Skin epidermis (tissue), 12 donors: ENCODE measurements at regions not wholly inside any gene's neighbourhood (a gene's known extent, or its start where the extent isn't known, plus 50 kb on each side); places are given as distances from the start of the nearest gene placed in this dataset.
"Not testable (repeated sequence)": the region's sequence is repeated elsewhere in the genome, so short reads cannot be mapped to it uniquely, and the experiment has no call there.

Experiments used
- H3K27ac ChIP-seq, 21 experiments: fragments of 200-600 bp; sonication (generic) in 11 of 21; one replicate each; pipeline ENCODE4 v1.5.0; 2020; ENCODE audit warnings: mild to moderate bottlenecking in 3 of 21, inconsistent platforms in 2 of 21, moderate library complexity in 2 of 21
- H3K4me3 ChIP-seq, 7 experiments: fragments of 200-600 bp; sonication (generic) in 2 of 7; one replicate each; pipeline ENCODE4 v1.5.0; 2020; ENCODE audit warnings: inconsistent platforms in 2 of 7, mild to moderate bottlenecking in 2 of 7, moderate library complexity in 1 of 7

GRCh38 chr13:79870766-79871165 lies 389.8 kb downstream of the NDFIP2 start:
- H3K4me3 ChIP-seq = no peak overlapping the region
- H3K27ac ChIP-seq = no peak overlapping the region

GRCh38 chr13:79870123-79870522 lies 389.2 kb downstream of the NDFIP2 start:
- Histone ChIP-seq H3K27ac (no peak overlapping the region), H3K4me3 (no peak overlapping the region)

- Histone ChIP-seq H3K4me3 (no peak overlapping the region), H3K27ac (no peak overlapping the region)
Observed at GRCh38 chr13:79869326-79869725, 388.4 kb downstream of the NDFIP2 start.

DNA sequence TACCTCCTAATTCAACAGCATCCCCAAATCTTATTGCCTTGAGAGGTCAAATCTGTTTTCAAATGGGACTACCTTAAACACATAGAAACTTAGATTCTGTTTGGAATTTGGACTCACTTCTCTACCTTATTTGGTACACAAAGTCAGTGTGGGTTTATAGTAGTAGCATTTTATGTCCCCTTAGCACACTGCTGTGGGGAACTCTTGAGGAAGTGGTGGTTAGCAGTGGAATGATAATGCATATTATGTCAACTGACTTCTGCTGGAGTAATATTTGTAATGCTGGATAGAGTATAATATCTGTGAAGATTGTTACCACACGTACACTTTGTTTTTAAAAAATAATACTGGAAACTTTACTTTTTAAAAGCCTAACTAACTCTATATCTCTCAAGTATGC lies 386.3 kb downstream of the NDFIP2 start:
- Histone ChIP-seq H3K27ac (no peak overlapping the region), H3K4me3 (no peak overlapping the region)

DNA sequence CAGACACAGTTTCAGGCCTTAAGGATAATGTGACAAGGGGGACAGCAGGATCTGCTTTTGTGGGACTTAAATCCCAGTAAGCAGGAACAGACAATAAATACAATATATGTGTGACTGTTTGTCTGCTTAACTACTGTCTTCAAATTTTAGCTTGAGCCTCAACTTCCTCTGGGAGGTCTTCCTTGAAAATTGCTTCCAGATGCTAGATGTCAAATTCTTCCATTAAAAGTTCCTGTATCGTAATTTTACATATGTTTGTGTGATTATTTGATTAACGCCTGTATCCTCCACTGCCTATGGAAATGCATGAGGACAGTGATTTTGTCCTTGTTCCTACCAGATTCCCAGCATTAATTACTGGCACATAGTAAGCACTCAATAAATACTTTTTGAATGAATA lies 385.5 kb downstream of the NDFIP2 start:
- H3K4me3 ChIP-seq = no peak overlapping the region
- no peak overlapping the region for H3K27ac ChIP-seq

GRCh38 chr13:79862515-79862914 lies 381.6 kb downstream of the NDFIP2 start:
- H3K27ac ChIP-seq = no peak overlapping the region
- H3K4me3 ChIP-seq = no peak overlapping the region

- no peak overlapping the region for H3K4me3 ChIP-seq
- no peak overlapping the region for H3K27ac ChIP-seq
Observed at GRCh38 chr13:79861731-79862130, 380.8 kb downstream of the NDFIP2 start.

- Histone ChIP-seq H3K27ac (no peak overlapping the region), H3K4me3 (no peak overlapping the region)
Observed at GRCh38 chr13:79860791-79861190, 379.8 kb downstream of the NDFIP2 start.

DNA sequence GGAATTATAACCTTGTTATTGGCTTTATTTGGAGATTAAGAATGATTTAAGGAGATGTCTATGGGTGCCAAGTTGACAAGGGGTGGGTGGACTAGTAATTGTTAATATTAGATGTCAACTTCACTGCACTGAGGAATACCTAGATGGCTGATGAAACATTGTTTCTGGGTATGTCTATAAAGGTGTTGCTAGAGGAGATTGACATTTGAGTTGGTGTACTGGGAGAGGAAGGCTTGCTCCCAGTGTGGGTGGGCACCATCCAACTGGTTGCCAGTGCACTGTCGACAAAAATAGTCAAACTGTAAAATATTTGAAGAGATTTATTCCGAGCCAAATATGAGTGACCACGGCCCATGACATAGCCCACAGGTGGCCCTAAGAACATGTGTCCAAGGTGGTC lies 378.8 kb downstream of the NDFIP2 start:
- Histone ChIP-seq H3K4me3 (no peak overlapping the region), H3K27ac (no peak overlapping the region)

DNA sequence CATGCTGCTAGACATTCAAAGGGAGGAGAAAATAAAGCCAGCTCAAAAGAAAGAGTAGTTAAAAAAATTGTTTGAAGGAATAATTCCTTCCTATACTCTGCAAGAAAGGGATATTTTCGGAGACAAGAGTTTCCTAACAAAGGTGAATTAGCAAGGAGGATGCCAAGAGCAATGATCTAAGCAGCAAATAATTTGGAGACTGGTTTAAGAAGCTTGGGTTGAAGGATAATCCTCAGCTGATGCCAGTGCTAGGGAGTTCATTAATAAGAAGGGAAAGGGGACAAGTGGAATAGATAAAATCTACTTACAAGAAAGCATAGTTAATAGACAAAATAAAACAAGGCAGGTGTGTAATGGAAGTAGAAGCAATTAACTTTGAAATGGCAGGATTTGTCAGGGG lies 372.3 kb downstream of the NDFIP2 start:
- Histone ChIP-seq H3K27ac (no peak overlapping the region), H3K4me3 (no peak overlapping the region)

DNA sequence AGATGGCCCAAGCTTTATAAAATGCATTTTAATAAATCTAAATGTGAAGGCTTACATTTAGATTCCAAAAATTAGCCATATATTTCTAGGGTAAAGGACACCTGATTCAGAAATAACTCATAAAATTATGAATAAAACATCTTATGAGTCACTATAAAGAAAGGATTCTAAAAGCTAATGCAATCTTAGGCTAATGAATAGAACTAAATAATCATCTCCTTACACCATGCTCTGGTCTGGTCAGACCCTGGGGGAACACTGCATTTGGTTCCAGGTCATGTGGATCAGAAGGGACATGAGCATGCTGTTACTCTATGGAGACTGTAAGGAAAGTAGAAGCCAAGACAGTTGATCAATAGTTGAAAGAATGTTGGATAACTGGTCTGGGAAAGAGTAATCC lies 370.4 kb downstream of the NDFIP2 start:
- H3K4me3 ChIP-seq = no peak overlapping the region
- H3K27ac ChIP-seq = no peak overlapping the region

DNA sequence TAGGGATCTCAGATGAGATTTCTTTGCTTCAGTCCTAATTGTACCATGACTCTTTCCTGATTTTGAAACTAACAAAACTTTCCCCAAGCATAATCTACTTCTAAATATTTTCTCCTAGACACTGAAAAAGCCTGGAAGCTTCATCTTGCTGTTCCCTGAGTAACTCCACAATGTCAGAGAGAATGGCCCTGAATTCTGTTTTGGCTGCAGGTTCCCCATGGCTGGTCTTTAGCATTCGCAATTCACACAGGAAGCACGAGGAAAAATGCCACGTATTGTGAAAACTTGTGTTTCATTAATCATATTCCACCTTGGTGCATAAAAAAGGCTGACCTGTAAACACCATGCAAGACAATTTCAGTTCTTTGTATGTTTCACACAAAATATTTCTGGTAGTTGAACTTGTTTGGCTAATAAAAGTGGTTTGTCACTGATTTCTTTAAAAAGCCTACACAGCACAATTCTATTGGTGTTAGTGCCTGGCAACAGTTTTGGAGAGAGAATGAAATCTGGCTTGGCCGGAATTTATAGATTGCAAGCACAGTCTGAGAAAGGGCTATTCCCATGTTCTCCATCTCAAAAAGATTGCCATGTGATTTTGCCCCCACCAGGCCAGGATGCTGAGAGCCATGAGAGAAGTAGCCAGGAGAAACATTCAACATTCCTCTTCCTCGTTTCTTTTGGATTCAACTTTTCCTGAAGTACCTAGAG lies 367.1 kb downstream of the NDFIP2 start:
- H3K27ac ChIP-seq = no peak overlapping the region
- no peak overlapping the region for H3K4me3 ChIP-seq

DNA sequence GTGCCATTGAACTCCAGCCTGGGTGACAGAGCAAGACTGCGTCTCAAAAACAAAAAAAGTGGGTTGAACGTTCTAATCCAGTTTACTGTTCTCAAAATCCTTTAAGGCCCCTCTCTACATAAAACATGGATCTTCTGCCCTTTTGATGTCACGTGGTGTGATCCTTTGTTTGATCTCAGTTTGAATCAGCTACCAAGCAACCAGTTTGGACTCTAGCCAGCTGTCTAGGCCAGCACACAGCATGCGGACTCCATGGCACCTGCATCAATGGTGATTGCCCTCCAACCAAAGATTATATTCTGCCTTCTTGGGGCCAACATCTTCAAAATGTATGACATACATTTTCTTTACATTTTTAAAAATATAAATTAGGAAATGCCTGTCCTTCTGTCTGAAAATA lies 365.4 kb downstream of the NDFIP2 start:
- H3K27ac ChIP-seq = no peak overlapping the region
- H3K4me3 ChIP-seq = no peak overlapping the region

DNA sequence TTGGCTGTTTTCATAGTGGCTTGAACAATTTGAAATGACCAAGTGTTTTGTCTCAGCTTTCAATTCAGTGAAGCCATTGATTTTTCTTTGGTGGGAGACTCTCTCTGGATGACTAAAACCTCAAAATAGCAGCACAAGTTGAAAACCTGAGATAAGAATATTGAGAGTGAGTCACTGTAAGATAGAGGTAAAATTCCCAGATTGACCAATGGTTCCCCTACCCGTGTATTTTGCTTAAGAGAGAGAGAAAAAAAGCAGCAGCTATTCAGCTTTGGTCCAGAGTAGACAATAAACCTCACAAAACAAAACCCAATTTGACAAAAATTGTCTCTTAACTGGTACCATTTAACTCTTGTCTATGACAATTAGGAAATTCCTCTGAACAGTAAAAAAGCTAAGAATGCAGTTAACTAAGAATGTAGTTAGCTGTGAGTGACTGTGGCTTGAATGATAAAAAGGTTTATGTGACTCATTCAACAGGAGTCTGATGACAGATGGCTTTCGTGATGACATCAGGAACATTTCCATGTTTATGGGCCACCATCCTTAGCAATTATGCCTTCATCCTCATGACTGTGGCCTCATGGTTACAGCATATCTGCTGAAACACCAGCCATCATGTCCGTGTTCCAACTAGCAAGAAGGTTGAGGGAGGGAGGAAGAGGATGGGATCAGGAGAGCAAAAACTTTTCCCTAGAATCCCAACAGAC lies 356.9 kb downstream of the NDFIP2 start:
- no peak overlapping the region for H3K27ac ChIP-seq
- no peak overlapping the region for H3K4me3 ChIP-seq

- not testable (repeated sequence) for H3K4me3 ChIP-seq, H3K27ac ChIP-seq
Observed at GRCh38 chr13:79836121-79836520, 355.2 kb downstream of the NDFIP2 start.

DNA sequence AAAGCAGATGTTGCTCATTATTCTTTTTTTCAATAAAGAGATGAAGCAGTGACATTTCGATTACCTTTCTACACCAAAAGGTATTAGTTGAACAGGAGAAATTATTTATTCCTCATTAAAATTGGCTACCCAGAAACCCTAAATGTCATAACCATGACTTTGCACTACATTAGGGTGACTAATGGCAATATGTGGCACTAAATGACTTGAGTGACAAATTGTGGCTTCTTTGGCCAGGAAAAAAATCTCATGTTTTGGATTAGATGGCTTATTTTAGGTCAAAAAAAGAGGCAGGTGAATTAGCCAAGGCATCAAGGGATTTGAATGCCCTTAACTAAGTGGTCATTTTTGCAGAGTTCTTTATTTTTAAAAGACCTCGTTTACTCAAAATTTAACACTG lies 353.9 kb downstream of the NDFIP2 start:
- no peak overlapping the region for H3K27ac ChIP-seq

GRCh38 chr13:79833991-79834390 lies 353.0 kb downstream of the NDFIP2 start:
- H3K4me3 ChIP-seq = no peak overlapping the region
- peak overlapping the region in 1 of 21 experiments; percentile 29 for H3K27ac ChIP-seq

More for the DNA sequence above, 353.9 kb downstream of the NDFIP2 start:
- H3K4me3 ChIP-seq = no peak overlapping the region

DNA sequence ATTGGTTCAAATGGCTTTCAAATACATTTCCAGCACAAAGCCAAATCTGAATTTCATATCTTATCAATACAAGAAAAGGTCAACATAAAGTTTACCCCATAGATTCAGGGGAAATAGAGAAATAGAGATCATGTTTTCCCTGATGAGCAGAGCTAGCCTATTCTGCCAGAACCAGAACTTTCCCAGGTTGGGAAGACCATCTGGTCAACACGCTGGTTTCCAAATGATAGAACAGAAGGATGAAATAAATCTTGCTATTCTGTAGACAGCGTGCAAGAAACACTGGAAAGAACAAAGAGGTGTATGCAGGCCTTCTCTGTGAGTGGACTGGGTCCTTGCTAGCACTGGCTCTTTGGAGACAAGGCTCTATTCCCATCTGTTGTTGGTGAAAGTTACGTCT lies 350.6 kb downstream of the NDFIP2 start:
- Histone ChIP-seq H3K4me3 (no peak overlapping the region), H3K27ac (no peak overlapping the region)

DNA sequence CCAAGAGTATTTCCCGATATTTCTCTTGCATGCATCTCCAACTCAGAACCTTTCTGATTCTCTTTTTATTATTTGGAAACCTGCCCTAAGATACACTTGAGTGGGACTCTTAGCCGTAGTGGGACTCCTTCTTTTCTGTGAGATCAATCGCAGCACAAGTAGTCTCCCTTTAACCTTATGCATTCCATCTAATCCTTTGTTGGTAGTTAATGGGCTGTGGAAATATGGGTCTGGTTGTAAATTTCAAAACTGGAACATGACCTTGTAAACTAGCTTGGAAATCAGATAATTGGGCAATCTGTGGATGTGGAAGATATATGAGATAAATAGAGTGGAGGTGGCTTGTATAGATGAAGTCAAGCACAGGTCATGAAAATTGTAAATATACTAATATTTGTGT lies 350.0 kb downstream of the NDFIP2 start:
- Histone ChIP-seq H3K27ac (no peak overlapping the region), H3K4me3 (no peak overlapping the region)

DNA sequence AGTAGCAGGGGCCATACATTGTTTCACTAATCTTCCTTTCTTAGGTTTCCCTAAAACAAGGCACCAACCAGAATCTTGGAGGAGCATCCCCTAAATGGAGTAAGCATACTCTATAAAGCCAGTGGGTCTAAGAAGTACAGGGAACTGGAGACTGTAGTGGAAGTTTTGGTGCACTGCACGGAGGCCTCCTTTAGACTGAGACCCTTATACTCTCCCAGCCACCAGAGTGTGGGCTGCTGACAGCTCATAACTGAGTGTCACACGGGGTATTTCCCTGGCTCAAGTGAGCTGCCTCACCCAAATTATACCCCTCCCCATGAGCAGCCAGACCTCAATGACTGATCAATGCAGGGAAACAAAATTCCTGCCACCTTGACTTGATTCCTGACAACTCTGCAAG lies 349.5 kb downstream of the NDFIP2 start:
- no peak overlapping the region for H3K27ac ChIP-seq
- no peak overlapping the region for H3K4me3 ChIP-seq

DNA sequence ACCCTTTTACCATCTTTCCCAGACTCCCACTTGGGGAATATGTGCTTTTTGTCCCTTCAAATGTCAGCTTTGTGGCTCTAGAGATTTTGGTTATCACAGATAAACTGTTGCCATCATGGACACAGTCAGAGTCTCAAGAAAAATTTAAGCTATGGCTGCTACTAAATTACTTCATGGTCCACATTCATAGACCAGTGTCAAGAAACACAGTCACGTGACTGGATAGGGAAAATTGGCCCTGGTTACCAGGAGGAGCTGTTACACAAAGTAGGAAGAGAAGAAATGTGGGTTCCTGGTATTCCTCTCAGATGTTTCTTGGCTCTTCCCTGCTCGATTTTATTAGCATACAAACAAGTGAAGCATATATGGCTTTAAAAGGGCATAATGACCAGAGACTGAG lies 348.9 kb downstream of the NDFIP2 start:
- Histone ChIP-seq H3K4me3 (no peak overlapping the region), H3K27ac (no peak overlapping the region)

DNA sequence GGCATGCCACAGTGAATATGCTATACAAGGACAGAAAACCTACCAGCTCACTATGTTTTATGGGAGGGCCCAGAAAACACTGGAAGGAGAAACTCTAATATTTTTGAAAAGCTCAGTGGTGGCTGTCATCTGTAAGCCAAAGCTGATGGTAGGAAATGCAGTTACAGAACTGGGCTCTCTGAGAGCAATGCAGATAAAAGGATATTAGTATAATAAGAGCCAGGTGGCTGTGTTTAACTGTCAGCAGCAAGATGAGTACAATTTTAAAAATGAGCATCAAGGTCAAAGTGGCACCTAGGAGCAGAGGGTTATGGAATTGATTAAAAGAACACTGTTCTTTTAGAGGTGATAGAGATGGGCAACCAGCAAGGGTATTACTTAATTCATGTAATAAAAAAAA lies 345.0 kb downstream of the NDFIP2 start:
- H3K27ac ChIP-seq = no peak overlapping the region
- H3K4me3 ChIP-seq = no peak overlapping the region
